Progenitor cell of endocrine pancreas (in vitro differentiated cells): ENCODE measurements at regions not wholly inside any gene's neighbourhood (a gene's known extent, or its start where the extent isn't known, plus 50 kb on each side); places are given as distances from the start of the nearest gene placed in this dataset.

Experiments
- DNase-seq: peaks from one replicate; pipeline ENCODE4 v3.0.0; 2021; ENCODE audit warnings: low spot score; ENCODE audit not compliant: unreplicated experiment
- H3K27ac Mint-ChIP-seq: 2 replicates; pipeline ENCODE4 v1.8.0; 2021; ENCODE audit warnings: mild to moderate bottlenecking, moderate library complexity, mixed read lengths
- H3K27me3 Mint-ChIP-seq: 2 replicates; pipeline ENCODE4 v1.8.0; 2021; ENCODE audit warnings: mixed read lengths
- H3K36me3 Mint-ChIP-seq: 2 replicates; pipeline ENCODE4 v1.8.0; 2022; ENCODE audit warnings: mixed read lengths; ENCODE audit not compliant: insufficient read depth
- H3K4me1 Mint-ChIP-seq: 2 replicates; pipeline ENCODE4 v1.8.0; 2021; ENCODE audit warnings: low read depth, mixed read lengths
- H3K4me3 Mint-ChIP-seq: 2 replicates; pipeline ENCODE4 v1.8.0; 2021; ENCODE audit warnings: low read depth, mild to moderate bottlenecking, moderate library complexity, mixed read lengths
- H3K9me3 Mint-ChIP-seq: 2 replicates; pipeline ENCODE4 v1.8.0; 2021; ENCODE audit warnings: low read depth, mixed read lengths
- CTCF ChIP-seq: fragments of 200-600 bp; sonication (generic); IDR thresholded peaks from one replicate; pipeline ENCODE4 v1.5.0; 2021; ENCODE audit warnings: antibody characterized with exemption, mild to moderate bottlenecking; ENCODE audit not compliant: unreplicated experiment

- H3K4me1 Mint-ChIP-seq, result no peaks in the 10 kb centered on the region
- no peak for TF ChIP-seq CTCF
- no peak overlapping the region for H3K4me3 Mint-ChIP-seq
- no peak overlapping the region for H3K27ac Mint-ChIP-seq
- no peaks in the 10 kb centered on the region for H3K36me3 Mint-ChIP-seq
- H3K9me3 Mint-ChIP-seq, result peaks cover 8% of the 10 kb centered on the region
- no peak for DNase-seq
- H3K27me3 Mint-ChIP-seq, result no peaks in the 10 kb centered on the region
Measured at GRCh38 chr3:164080208-164080607, 998.1 kb downstream of the SI start.

GRCh38 chr3:164064298-164064697 lies 1014.0 kb downstream of the SI start:
- H3K9me3 Mint-ChIP-seq, result no peaks in the 10 kb centered on the region
- no peak overlapping the region for H3K4me3 Mint-ChIP-seq
- H3K4me1 Mint-ChIP-seq, result no peaks in the 10 kb centered on the region

GRCh38 chr3:164060923-164061322 lies 1017.4 kb downstream of the SI start:
- Mint-ChIP-seq H3K27me3 (no peaks in the 10 kb centered on the region), H3K36me3 (no peaks in the 10 kb centered on the region), H3K4me3 (no peak overlapping the region), H3K27ac (no peak overlapping the region), H3K9me3 (no peaks in the 10 kb centered on the region), H3K4me1 (no peaks in the 10 kb centered on the region)
- no peak for TF ChIP-seq CTCF
- DNase-seq, result no peak

More at GRCh38 chr3:164064298-164064697, 1014.0 kb downstream of the SI start:
- Mint-ChIP-seq H3K27me3 (no peaks in the 10 kb centered on the region), H3K27ac (no peak overlapping the region), H3K36me3 (no peaks in the 10 kb centered on the region)
- DNase-seq, result no peak
- TF ChIP-seq CTCF, result no peak

GRCh38 chr3:164049847-164050246 lies 1028.4 kb downstream of the SI start:
- Mint-ChIP-seq H3K36me3 (no peaks in the 10 kb centered on the region), H3K27me3 (no peaks in the 10 kb centered on the region), H3K4me3 (no peak overlapping the region), H3K27ac (no peak overlapping the region), H3K4me1 (no peaks in the 10 kb centered on the region), H3K9me3 (no peaks in the 10 kb centered on the region)
- no peak for DNase-seq
- no peak for TF ChIP-seq CTCF

GRCh38 chr3:164048451-164048850 lies 1029.8 kb downstream of the SI start:
- Mint-ChIP-seq H3K36me3 (no peaks in the 10 kb centered on the region), H3K27me3 (no peaks in the 10 kb centered on the region), H3K4me3 (no peak overlapping the region), H3K9me3 (no peaks in the 10 kb centered on the region), H3K4me1 (no peaks in the 10 kb centered on the region), H3K27ac (no peak overlapping the region)
- no peak for TF ChIP-seq CTCF
- no peak for DNase-seq

GRCh38 chr3:164040991-164041390 lies 1037.3 kb downstream of the SI start:
- Mint-ChIP-seq H3K36me3 (no peaks in the 10 kb centered on the region), H3K27ac (no peak overlapping the region), H3K4me1 (no peaks in the 10 kb centered on the region), H3K27me3 (no peaks in the 10 kb centered on the region), H3K4me3 (no peak overlapping the region), H3K9me3 (no peaks in the 10 kb centered on the region)
- no peak for TF ChIP-seq CTCF
- DNase-seq, result no peak
